HCT116 (cell line): ENCODE measurements at regions not wholly inside any gene's neighbourhood (a gene's known extent, or its start where the extent isn't known, plus 50 kb on each side); places are given as distances from the start of the nearest gene placed in this dataset.

Experiments used
- CTCF ChIP-seq, 3 experiments: fragments of 200-600 bp in 1 of 3; sonication (generic) in 1 of 3; IDR thresholded peaks in 2 of 3; conservative IDR thresholded peaks in 1 of 3; 2 replicates each; pipeline ENCODE4 v1.5.1; 2012 to 2017; ENCODE audit warnings: low read depth in 2 of 3, low read length in 2 of 3, antibody characterized with exemption in 1 of 3, borderline replicate concordance in 1 of 3, control low read depth in 1 of 3, mild to moderate bottlenecking in 1 of 3, mixed read lengths in 1 of 3, mixed run types in 1 of 3, moderate library complexity in 1 of 3; ENCODE audit not compliant: insufficient read depth in 1 of 3
- ELF1 ChIP-seq: IDR thresholded peaks from 2 replicates; pipeline ENCODE4 v1.6.1; 2012; ENCODE audit warnings: low read depth, borderline replicate concordance
- EZH2 ChIP-seq: fragments of 200-600 bp; sonication (generic); IDR thresholded peaks from 2 replicates; pipeline ENCODE4 v1.6.1; 2017; ENCODE audit warnings: antibody characterized with exemption, mixed run types
- EZH2phosphoT487 ChIP-seq: fragments of 200-600 bp; IDR thresholded peaks from 2 replicates; pipeline ENCODE4 v1.6.1; 2018; ENCODE audit warnings: antibody characterized with exemption, borderline replicate concordance
- JUND ChIP-seq: IDR thresholded peaks from 2 replicates; pipeline ENCODE4 v1.6.1; 2012
- MAX ChIP-seq: IDR thresholded peaks from 2 replicates; pipeline ENCODE4 v1.6.1; 2012
- POLR2A ChIP-seq: IDR thresholded peaks from 2 replicates; pipeline ENCODE4 v1.7.0; 2011; ENCODE audit warnings: borderline replicate concordance; ENCODE audit not compliant: insufficient read depth, insufficient read length; ENCODE audit errors: extremely low read depth
- RAD21 ChIP-seq: IDR thresholded peaks from 2 replicates; pipeline ENCODE4 v1.6.1; 2012; ENCODE audit warnings: low read depth, mild to moderate bottlenecking
- SRF ChIP-seq: IDR thresholded peaks from 2 replicates; pipeline ENCODE4 v1.6.1; 2012; ENCODE audit warnings: low read depth
- ZFX ChIP-seq: fragments of 450-650 bp; IDR thresholded peaks from 2 replicates; pipeline ENCODE4 v1.6.1; 2017
- TF ChIP-seq, protein P1 (sequence below): IDR thresholded peaks from 2 replicates; pipeline ENCODE4 v1.6.1; 2012

- no peak for TF ChIP-seq MAX
- TF ChIP-seq, protein P1, sequence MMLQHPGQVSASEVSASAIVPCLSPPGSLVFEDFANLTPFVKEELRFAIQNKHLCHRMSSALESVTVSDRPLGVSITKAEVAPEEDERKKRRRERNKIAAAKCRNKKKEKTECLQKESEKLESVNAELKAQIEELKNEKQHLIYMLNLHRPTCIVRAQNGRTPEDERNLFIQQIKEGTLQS = no peak
- TF ChIP-seq RAD21 = no peak
- TF ChIP-seq EZH2phosphoT487 = no peak
- TF ChIP-seq POLR2A = no peak
- TF ChIP-seq JUND = no peak
- no peak for TF ChIP-seq CTCF (IDR thresholded peaks at IDR 0.05 in 2 of 3, conservative IDR thresholded peaks at IDR 0.05 in 1 of 3; ENCODE audit: borderline replicate concordance in 1 of 3, insufficient read depth in 1 of 3, low read depth in 2 of 3, low read length in 2 of 3)
- TF ChIP-seq ELF1 = no peak
- TF ChIP-seq EZH2 = no peak
- no peak for TF ChIP-seq ZFX
- no peak for TF ChIP-seq SRF
These were observed 107.7 kb upstream of the KLF6 start for GRCh38 chr10:3892440-3893425.
